ENCODE measurements at regions not wholly inside any gene's neighbourhood (a gene's known extent, or its start where the extent isn't known, plus 50 kb on each side); places are given as distances from the start of the nearest gene placed in this dataset.
A peak's percentile ranks its signal among the peaks of the same experiment; 100 is the strongest.
"Not testable (repeated sequence)": the region's sequence is repeated elsewhere in the genome, so short reads cannot be mapped to it uniquely, and the experiment has no call there.

GRCh38 chr7:85851571-85852193 lies 664.8 kb upstream of the SEMA3D start:
- peak; percentile 63 for DNase-seq

- DNase-seq = no peak
Measured at GRCh38 chr7:85850381-85850780, 663.5 kb upstream of the SEMA3D start.

GRCh38 chr7:85840554-85840953 lies 653.7 kb upstream of the SEMA3D start:
- peak; percentile 53 for DNase-seq

GRCh38 chr7:85833066-85833465 lies 646.2 kb upstream of the SEMA3D start:
- DNase-seq = no peak

GRCh38 chr7:85830982-85831381 lies 644.1 kb upstream of the SEMA3D start:
- no peak for DNase-seq

GRCh38 chr7:85829817-85830432 lies 643.1 kb upstream of the SEMA3D start:
- peak; percentile 49 for DNase-seq

GRCh38 chr7:85829176-85829575 lies 642.3 kb upstream of the SEMA3D start:
- no peak for DNase-seq

GRCh38 chr7:85828614-85829013 lies 641.8 kb upstream of the SEMA3D start:
- no peak for DNase-seq

GRCh38 chr7:85823396-85824080 lies 636.7 kb upstream of the SEMA3D start:
- DNase-seq = no peak

- DNase-seq = no peak
Measured at GRCh38 chr7:85821926-85822325, 635.1 kb upstream of the SEMA3D start.

GRCh38 chr7:85820702-85821443 lies 634.0 kb upstream of the SEMA3D start:
- DNase-seq = no peak

- DNase-seq = no peak
Measured at GRCh38 chr7:85815526-85815925, 628.7 kb upstream of the SEMA3D start.

- no peak for DNase-seq
Measured at GRCh38 chr7:85806321-85806720, 619.5 kb upstream of the SEMA3D start.

GRCh38 chr7:85805656-85806055 lies 618.8 kb upstream of the SEMA3D start:
- DNase-seq = no peak

GRCh38 chr7:85805249-85805648 lies 618.4 kb upstream of the SEMA3D start:
- DNase-seq = no peak

- no peak for DNase-seq
Measured at GRCh38 chr7:85802211-85802610, 615.4 kb upstream of the SEMA3D start.

GRCh38 chr7:85796956-85797355 lies 610.1 kb upstream of the SEMA3D start:
- no peak for DNase-seq

GRCh38 chr7:85791098-85791497 lies 604.2 kb upstream of the SEMA3D start:
- not testable (repeated sequence) for DNase-seq

GRCh38 chr7:85781606-85782005 lies 594.8 kb upstream of the SEMA3D start:
- DNase-seq = no peak

GRCh38 chr7:85776691-85777345 lies 590.0 kb upstream of the SEMA3D start:
- DNase-seq = no peak

GRCh38 chr7:85775431-85775830 lies 588.6 kb upstream of the SEMA3D start:
- DNase-seq = no peak

- DNase-seq = no peak
Measured at GRCh38 chr7:85774986-85775385, 588.1 kb upstream of the SEMA3D start.

GRCh38 chr7:85773116-85773728 lies 586.4 kb upstream of the SEMA3D start:
- no peak for DNase-seq
